NT2/D1 (cell line): ENCODE measurements at regions not wholly inside any gene's neighbourhood (a gene's known extent, or its start where the extent isn't known, plus 50 kb on each side); places are given as distances from the start of the nearest gene placed in this dataset.

Source experiments
- DNase-seq: peaks from one replicate; pipeline ENCODE4 v3.0.0-alpha.2; 2011; ENCODE audit warnings: low read depth, low spot score
- H3K27me3 ChIP-seq: 2 replicates; pipeline ENCODE4 v1.6.0; 2011; ENCODE audit warnings: mild to moderate bottlenecking; ENCODE audit not compliant: insufficient read length, insufficient read depth
- H3K36me3 ChIP-seq: 2 replicates; pipeline ENCODE4 v1.6.1; 2011; ENCODE audit warnings: mild to moderate bottlenecking, low read length, mixed read lengths; ENCODE audit not compliant: insufficient read depth, insufficient read length
- H3K4me1 ChIP-seq: 2 replicates; pipeline ENCODE4 v1.5.1; 2011; ENCODE audit not compliant: insufficient read depth, insufficient read length
- H3K4me3 ChIP-seq: 2 replicates; pipeline ENCODE4 v1.5.1; 2011; ENCODE audit warnings: low read depth; ENCODE audit not compliant: insufficient read length
- H3K9ac ChIP-seq: 2 replicates; pipeline ENCODE4 v1.6.0; 2011; ENCODE audit warnings: low read depth; ENCODE audit not compliant: insufficient read length
- H3K9me3 ChIP-seq: 2 replicates; pipeline ENCODE4 v1.5.1; 2011; ENCODE audit warnings: mild to moderate bottlenecking, low read length; ENCODE audit not compliant: insufficient read depth
- SUZ12 ChIP-seq: IDR thresholded peaks from 2 replicates; pipeline ENCODE4 v1.6.1; 2011; ENCODE audit not compliant: insufficient read length, insufficient read depth; ENCODE audit errors: extremely low read depth
- YY1 ChIP-seq: IDR thresholded peaks from 2 replicates; pipeline ENCODE4 v1.6.1; 2011; ENCODE audit not compliant: insufficient read length, insufficient read depth
- ZNF274 ChIP-seq: IDR thresholded peaks from 2 replicates; pipeline ENCODE4 v1.6.1; 2011; ENCODE audit warnings: mild to moderate bottlenecking, low read depth, low read length

- H3K9ac ChIP-seq = no peak overlapping the region
- H3K9me3 ChIP-seq = peaks cover 27% of the 10 kb centered on the region
- no peaks in the 10 kb centered on the region for H3K36me3 ChIP-seq
- TF ChIP-seq YY1 (no peak), ZNF274 (no peak), SUZ12 (no peak)
- no peak for DNase-seq
- no peaks in the 10 kb centered on the region for H3K27me3 ChIP-seq
- no peaks in the 10 kb centered on the region for H3K4me1 ChIP-seq
- no peak overlapping the region for H3K4me3 ChIP-seq
Measured at GRCh38 chr7:17396692-17397091, 98.2 kb downstream of the AHR start.

DNA sequence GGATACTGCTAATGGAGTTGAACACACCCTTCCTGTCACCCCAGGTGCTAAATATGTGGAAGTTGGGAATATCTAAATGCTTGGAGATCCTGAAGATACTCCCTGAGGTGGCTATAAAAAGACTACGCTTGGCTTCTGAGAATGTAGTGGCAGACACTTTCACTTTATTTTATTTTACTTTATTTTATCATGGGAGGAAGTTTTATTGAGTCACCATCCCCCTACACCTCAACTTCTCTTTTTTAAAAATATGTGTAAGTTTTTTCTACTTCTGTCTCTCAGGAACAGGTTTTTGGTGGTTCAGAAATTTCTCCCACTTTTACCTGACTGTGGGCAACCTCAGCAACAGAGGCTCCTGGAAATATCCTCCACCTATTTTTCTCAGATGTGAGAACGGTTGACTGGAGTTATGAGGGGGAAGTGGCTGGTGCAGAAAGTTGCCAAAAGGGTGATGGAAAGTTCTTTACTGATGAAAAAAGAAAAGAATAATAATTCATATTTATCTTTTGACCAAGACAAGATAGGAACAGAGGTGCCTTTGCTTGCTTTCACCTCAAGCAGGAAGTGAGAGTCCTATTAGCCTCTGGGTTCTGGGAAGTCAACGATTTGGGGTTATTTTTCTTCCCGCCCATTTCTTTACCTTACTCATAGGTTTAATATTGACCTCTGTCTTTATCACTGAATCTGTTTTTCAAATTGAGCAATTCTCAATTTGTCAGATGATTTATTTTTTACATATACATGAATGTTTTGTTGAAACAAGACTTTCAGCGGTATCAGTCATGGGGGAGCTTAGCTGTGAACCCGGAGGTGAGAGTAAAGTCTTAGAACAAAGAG is 103.6 kb downstream of the AHR start:
- Histone ChIP-seq H3K27me3 (no peaks in the 10 kb centered on the region), H3K4me1 (no peaks in the 10 kb centered on the region), H3K36me3 (no peaks in the 10 kb centered on the region), H3K9ac (no peak overlapping the region), H3K9me3 (no peaks in the 10 kb centered on the region), H3K4me3 (no peak overlapping the region)
- no peak for TF ChIP-seq ZNF274
- no peak for TF ChIP-seq SUZ12
- TF ChIP-seq YY1 = no peak
- DNase-seq = no peak

GRCh38 chr7:17402628-17403278 is 104.3 kb downstream of the AHR start:
- no peak overlapping the region for H3K9ac ChIP-seq
- no peak overlapping the region for H3K4me3 ChIP-seq
- TF ChIP-seq SUZ12 = no peak
- TF ChIP-seq ZNF274 = no peak
- no peak for TF ChIP-seq YY1
- no peak for DNase-seq
- H3K4me1 ChIP-seq = no peaks in the 10 kb centered on the region
- no peaks in the 10 kb centered on the region for H3K36me3 ChIP-seq
- H3K27me3 ChIP-seq = no peaks in the 10 kb centered on the region
- no peaks in the 10 kb centered on the region for H3K9me3 ChIP-seq

DNA sequence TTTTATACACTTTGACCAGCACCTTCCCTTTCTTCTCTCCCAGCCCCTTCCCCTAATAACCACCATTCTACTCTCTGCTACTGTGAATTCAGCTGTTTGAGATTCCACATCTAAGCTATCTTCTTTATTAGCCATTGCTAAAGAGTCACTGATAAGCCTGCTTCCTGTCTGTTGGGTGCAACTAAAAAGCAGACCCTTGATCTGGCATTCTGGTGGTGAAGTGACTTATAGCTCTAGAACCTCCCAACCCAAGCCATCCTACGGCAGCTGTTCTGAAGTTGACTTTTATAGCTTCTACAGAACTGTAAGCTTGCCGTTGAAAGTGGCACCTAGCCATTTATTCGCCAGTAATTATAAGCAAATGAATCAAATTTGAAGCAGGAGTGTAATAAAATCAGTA is 105.6 kb downstream of the AHR start:
- no peak overlapping the region for H3K4me3 ChIP-seq
- no peak for TF ChIP-seq ZNF274
- no peak for TF ChIP-seq YY1
- no peak for TF ChIP-seq SUZ12
- no peak for DNase-seq

GRCh38 chr7:17405786-17406185 is 107.3 kb downstream of the AHR start:
- TF ChIP-seq ZNF274 (no peak), SUZ12 (no peak), YY1 (no peak)
- H3K4me1 ChIP-seq = no peaks in the 10 kb centered on the region
- H3K36me3 ChIP-seq = no peaks in the 10 kb centered on the region
- DNase-seq = no peak
- no peaks in the 10 kb centered on the region for H3K27me3 ChIP-seq
- no peak overlapping the region for H3K4me3 ChIP-seq
- no peaks in the 10 kb centered on the region for H3K9me3 ChIP-seq
- no peak overlapping the region for H3K9ac ChIP-seq

More for the DNA sequence above, 105.6 kb downstream of the AHR start:
- H3K27me3 ChIP-seq = no peaks in the 10 kb centered on the region
- no peaks in the 10 kb centered on the region for H3K36me3 ChIP-seq
- H3K4me1 ChIP-seq = no peaks in the 10 kb centered on the region
- no peak overlapping the region for H3K9ac ChIP-seq
- H3K9me3 ChIP-seq = no peaks in the 10 kb centered on the region

DNA sequence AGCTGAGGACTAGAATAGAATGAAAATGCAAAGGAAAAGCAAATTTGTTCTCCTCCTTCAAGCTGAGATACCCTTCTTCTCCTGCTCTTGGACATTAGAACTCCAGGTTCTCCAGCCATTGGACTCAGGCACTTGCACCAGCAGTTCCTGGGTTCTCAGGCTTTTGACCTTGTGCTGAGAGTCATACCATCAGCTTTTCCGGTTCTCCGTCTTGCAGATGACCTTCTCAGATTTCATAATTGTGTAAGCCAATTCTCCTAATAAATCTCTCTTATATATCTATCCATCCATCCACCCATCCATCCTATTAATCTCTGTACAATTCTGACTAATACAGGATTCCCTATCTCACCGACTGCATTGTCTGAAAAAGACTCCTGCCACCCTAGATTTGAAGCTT is 108.3 kb downstream of the AHR start:
- no peaks in the 10 kb centered on the region for H3K27me3 ChIP-seq
- no peak for TF ChIP-seq SUZ12
- TF ChIP-seq ZNF274 = no peak
- TF ChIP-seq YY1 = no peak
- no peak overlapping the region for H3K4me3 ChIP-seq
- no peaks in the 10 kb centered on the region for H3K4me1 ChIP-seq
- H3K9me3 ChIP-seq = no peaks in the 10 kb centered on the region
- no peak overlapping the region for H3K9ac ChIP-seq
- H3K36me3 ChIP-seq = no peaks in the 10 kb centered on the region
- DNase-seq = no peak

- no peak for DNase-seq
- no peak overlapping the region for H3K9ac ChIP-seq
- H3K9me3 ChIP-seq = no peaks in the 10 kb centered on the region
- no peaks in the 10 kb centered on the region for H3K27me3 ChIP-seq
- no peak for TF ChIP-seq SUZ12
- no peak for TF ChIP-seq ZNF274
- no peak for TF ChIP-seq YY1
- H3K36me3 ChIP-seq = no peaks in the 10 kb centered on the region
- no peak overlapping the region for H3K4me3 ChIP-seq
- H3K4me1 ChIP-seq = no peaks in the 10 kb centered on the region
Measured at GRCh38 chr7:17407229-17407628, 108.8 kb downstream of the AHR start.
